HL-60 (cell line): ENCODE measurements at regions not wholly inside any gene's neighbourhood (a gene's known extent, or its start where the extent isn't known, plus 50 kb on each side); places are given as distances from the start of the nearest gene placed in this dataset.

ENCODE experiments used
- POLR2AphosphoS5 ChIP-seq: IDR thresholded peaks from 2 replicates; pipeline ENCODE4 v1.6.1; 2012; ENCODE audit warnings: low read depth
- TF ChIP-seq, protein P1 (sequence below): IDR thresholded peaks from one replicate; pipeline ENCODE4 v1.5.1; 2011; ENCODE audit warnings: low read length, control low read depth, inconsistent platforms; ENCODE audit not compliant: insufficient read depth

DNA sequence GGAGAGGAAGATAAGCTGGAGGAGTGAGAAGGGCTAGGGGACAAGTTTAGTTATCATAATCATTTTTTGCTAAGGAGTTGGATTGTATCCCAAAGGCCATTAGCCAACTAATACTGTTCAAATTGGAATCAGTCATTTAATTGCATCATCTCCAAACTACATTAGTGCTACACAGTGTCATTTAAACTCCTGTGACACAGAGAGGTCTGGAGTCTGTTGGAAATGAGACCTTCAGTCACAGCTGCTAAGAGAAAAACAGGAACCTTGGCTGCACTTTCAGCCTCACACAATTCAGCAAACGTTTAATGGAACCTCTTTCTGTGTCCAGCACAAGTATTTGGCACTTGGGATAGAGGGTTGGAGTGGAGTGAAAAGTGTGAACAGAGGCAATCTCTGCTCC lies 175.5 kb upstream of the MGAT5 start:
- TF ChIP-seq, protein P1, sequence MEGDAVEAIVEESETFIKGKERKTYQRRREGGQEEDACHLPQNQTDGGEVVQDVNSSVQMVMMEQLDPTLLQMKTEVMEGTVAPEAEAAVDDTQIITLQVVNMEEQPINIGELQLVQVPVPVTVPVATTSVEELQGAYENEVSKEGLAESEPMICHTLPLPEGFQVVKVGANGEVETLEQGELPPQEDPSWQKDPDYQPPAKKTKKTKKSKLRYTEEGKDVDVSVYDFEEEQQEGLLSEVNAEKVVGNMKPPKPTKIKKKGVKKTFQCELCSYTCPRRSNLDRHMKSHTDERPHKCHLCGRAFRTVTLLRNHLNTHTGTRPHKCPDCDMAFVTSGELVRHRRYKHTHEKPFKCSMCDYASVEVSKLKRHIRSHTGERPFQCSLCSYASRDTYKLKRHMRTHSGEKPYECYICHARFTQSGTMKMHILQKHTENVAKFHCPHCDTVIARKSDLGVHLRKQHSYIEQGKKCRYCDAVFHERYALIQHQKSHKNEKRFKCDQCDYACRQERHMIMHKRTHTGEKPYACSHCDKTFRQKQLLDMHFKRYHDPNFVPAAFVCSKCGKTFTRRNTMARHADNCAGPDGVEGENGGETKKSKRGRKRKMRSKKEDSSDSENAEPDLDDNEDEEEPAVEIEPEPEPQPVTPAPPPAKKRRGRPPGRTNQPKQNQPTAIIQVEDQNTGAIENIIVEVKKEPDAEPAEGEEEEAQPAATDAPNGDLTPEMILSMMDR: no peak
- TF ChIP-seq POLR2AphosphoS5: no peak
